SH-SY5Y (cell line): ENCODE measurements at regions not wholly inside any gene's neighbourhood (a gene's known extent, or its start where the extent isn't known, plus 50 kb on each side); places are given as distances from the start of the nearest gene placed in this dataset.

Experiments used
- GATA2 ChIP-seq: IDR thresholded peaks from 2 replicates; pipeline ENCODE4 v1.6.1; 2011; ENCODE audit warnings: mild to moderate bottlenecking, low read depth, low read length
- GATA3 ChIP-seq: IDR thresholded peaks from 2 replicates; pipeline ENCODE4 v1.6.1; 2011; ENCODE audit warnings: low read depth, mild to moderate bottlenecking, low read length, moderate library complexity

DNA sequence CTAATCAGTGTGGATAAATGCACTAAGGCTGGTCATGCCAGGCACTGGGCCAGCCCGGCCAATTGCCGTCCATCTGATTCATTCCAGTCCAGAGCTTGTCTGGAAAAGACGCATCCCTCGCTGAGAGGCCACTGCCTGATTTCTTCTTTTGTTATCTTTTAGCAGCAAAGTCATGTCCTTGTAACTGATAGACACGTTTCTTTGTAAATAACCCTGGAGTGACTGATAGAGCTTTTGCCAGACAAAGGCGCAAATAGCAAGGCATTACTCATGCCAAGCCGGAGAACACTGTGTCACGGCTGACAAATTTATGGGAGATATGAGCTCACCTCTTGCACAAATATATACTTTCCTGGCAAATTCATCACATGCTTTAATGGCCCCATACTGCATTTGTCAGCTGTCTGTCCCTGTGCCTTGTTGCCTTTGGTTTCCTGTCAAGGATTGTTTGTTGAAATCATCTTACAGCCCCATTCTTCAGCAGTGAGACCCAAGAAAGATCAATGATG is 164.4 kb downstream of the ETAA1 start:
- peak; percentile 59 for TF ChIP-seq GATA3
- peak; percentile 88 for TF ChIP-seq GATA2
